ENCODE measurements at regions not wholly inside any gene's neighbourhood (a gene's known extent, or its start where the extent isn't known, plus 50 kb on each side); places are given as distances from the start of the nearest gene placed in this dataset.
"Not testable (repeated sequence)": the region's sequence is repeated elsewhere in the genome, so short reads cannot be mapped to it uniquely, and the experiment has no call there.

DNA sequence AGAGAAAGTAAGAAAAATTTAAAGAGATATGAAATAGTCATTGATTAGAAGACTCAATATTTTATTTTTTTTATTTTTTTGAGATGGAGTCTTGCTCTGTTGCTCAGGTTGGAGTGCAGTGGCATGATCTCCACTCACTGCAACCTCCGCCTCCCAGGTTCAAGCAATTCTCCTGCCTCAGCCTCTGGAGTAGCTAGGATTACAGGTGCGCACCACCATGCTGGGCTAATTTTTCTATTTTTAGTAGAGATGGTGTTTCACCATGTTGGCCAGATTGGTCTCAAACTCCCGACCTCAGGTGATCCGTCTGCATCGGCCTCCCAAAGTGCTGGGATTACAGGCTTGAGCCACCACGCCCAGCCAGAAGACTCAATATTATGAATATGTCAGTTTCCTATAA is 672.6 kb downstream of the UQCRFS1 start:
- TF ChIP-seq, protein P1, sequence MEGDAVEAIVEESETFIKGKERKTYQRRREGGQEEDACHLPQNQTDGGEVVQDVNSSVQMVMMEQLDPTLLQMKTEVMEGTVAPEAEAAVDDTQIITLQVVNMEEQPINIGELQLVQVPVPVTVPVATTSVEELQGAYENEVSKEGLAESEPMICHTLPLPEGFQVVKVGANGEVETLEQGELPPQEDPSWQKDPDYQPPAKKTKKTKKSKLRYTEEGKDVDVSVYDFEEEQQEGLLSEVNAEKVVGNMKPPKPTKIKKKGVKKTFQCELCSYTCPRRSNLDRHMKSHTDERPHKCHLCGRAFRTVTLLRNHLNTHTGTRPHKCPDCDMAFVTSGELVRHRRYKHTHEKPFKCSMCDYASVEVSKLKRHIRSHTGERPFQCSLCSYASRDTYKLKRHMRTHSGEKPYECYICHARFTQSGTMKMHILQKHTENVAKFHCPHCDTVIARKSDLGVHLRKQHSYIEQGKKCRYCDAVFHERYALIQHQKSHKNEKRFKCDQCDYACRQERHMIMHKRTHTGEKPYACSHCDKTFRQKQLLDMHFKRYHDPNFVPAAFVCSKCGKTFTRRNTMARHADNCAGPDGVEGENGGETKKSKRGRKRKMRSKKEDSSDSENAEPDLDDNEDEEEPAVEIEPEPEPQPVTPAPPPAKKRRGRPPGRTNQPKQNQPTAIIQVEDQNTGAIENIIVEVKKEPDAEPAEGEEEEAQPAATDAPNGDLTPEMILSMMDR (conservative IDR thresholded peaks at IDR 0.05; ENCODE audit: low read depth, low read length), result not testable (repeated sequence)
- not testable (repeated sequence) for TF ChIP-seq EZH2 (IDR thresholded peaks at IDR 0.05; ENCODE audit: borderline replicate concordance, low read depth, low read length, poor library complexity, severe bottlenecking)
